ENCODE measurements at regions not wholly inside any gene's neighbourhood (a gene's known extent, or its start where the extent isn't known, plus 50 kb on each side); places are given as distances from the start of the nearest gene placed in this dataset.

DNA sequence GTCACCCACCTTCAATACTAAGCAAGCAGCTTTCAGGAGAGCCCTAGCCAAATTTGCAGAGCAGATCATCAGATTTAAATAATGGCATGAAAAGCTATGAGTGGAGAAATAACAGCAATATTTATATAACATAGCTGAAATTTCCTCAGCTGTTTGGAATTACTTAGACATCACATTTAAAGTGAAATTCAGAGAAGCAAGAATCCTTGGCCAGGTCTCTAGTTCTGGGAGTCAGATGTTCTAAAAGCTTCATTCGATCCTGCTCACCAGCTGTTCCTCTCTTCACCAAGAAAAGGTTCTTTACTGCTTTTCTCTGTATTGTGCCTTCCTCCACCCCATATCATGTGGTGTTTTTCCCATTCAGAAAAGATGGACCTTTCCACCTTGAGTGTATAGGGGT, 152.3 kb upstream of the JAG1 start:
- no peaks in the 10 kb centered on the region for H3K4me1 ChIP-seq
- intact Hi-C loops (cut with DNase I) = no loop called here
- H3K9me3 ChIP-seq = peaks cover 0 to 4% of the 10 kb centered on the region in 2 donors
- no peaks in the 10 kb centered on the region for H3K27me3 ChIP-seq
- TF ChIP-seq, protein P1, sequence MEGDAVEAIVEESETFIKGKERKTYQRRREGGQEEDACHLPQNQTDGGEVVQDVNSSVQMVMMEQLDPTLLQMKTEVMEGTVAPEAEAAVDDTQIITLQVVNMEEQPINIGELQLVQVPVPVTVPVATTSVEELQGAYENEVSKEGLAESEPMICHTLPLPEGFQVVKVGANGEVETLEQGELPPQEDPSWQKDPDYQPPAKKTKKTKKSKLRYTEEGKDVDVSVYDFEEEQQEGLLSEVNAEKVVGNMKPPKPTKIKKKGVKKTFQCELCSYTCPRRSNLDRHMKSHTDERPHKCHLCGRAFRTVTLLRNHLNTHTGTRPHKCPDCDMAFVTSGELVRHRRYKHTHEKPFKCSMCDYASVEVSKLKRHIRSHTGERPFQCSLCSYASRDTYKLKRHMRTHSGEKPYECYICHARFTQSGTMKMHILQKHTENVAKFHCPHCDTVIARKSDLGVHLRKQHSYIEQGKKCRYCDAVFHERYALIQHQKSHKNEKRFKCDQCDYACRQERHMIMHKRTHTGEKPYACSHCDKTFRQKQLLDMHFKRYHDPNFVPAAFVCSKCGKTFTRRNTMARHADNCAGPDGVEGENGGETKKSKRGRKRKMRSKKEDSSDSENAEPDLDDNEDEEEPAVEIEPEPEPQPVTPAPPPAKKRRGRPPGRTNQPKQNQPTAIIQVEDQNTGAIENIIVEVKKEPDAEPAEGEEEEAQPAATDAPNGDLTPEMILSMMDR (IDR thresholded peaks at IDR 0.05) = no peak
- H3K27ac ChIP-seq = no peak overlapping the region
- ATAC-seq (no peak), DNase-seq (no peak)
- H3K4me3 ChIP-seq = no peak overlapping the region
- no peaks in the 10 kb centered on the region for H3K36me3 ChIP-seq

GRCh38 chr20:10828180-10828579, 154.4 kb upstream of the JAG1 start:
- Histone ChIP-seq H3K36me3 (no peaks in the 10 kb centered on the region), H3K4me1 (no peaks in the 10 kb centered on the region), H3K27me3 (no peaks in the 10 kb centered on the region), H3K4me3 (no peak overlapping the region), H3K9me3 (no peaks in the 10 kb centered on the region), H3K27ac (no peak overlapping the region)
- TF ChIP-seq, protein P1 (IDR thresholded peaks at IDR 0.05) = no peak
- no peak for ATAC-seq
- intact Hi-C loops (cut with DNase I) = no loop called here
- no peak for DNase-seq

DNA sequence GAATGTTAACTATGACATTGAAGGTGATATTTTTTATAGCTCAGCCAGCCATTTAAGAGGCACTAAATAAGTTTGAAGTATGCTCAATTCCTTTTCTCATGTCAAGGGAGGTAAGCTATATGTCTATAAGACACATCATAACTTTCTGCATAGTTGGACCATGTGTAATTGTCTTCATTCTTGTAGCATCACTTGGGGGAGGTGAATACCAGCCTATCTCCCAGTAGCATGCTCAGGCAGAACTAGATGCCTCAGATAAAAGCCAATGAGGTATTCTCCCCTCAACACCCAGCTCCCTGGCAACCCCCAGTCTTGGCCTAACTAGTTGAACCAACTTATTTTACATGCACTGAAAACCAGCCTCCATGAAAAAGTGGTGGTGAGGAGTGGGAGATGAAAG, 158.3 kb upstream of the JAG1 start:
- H3K4me3 ChIP-seq = no peak overlapping the region
- H3K27me3 ChIP-seq = no peaks in the 10 kb centered on the region
- DNase-seq (no peak), ATAC-seq (no peak)
- TF ChIP-seq, protein P1 (IDR thresholded peaks at IDR 0.05) = no peak
- no peaks in the 10 kb centered on the region for H3K4me1 ChIP-seq
- no peak overlapping the region for H3K27ac ChIP-seq
- intact Hi-C loops (cut with DNase I) = no loop called here
- no peaks in the 10 kb centered on the region for H3K36me3 ChIP-seq
- no peaks in the 10 kb centered on the region for H3K9me3 ChIP-seq

- no peaks in the 10 kb centered on the region for H3K4me1 ChIP-seq
- no peaks in the 10 kb centered on the region for H3K36me3 ChIP-seq
- no peaks in the 10 kb centered on the region for H3K27me3 ChIP-seq
- TF ChIP-seq, protein P1 (IDR thresholded peaks at IDR 0.05) = no peak
- no peak overlapping the region for H3K27ac ChIP-seq
- intact Hi-C loops (cut with DNase I) = no loop called here
- H3K4me3 ChIP-seq = no peak overlapping the region
- no peak for DNase-seq
- peaks cover 0 to 23% of the 10 kb centered on the region in 2 donors for H3K9me3 ChIP-seq
- ATAC-seq = no peak
Observed at GRCh38 chr20:10837901-10838300, 164.1 kb upstream of the JAG1 start.

DNA sequence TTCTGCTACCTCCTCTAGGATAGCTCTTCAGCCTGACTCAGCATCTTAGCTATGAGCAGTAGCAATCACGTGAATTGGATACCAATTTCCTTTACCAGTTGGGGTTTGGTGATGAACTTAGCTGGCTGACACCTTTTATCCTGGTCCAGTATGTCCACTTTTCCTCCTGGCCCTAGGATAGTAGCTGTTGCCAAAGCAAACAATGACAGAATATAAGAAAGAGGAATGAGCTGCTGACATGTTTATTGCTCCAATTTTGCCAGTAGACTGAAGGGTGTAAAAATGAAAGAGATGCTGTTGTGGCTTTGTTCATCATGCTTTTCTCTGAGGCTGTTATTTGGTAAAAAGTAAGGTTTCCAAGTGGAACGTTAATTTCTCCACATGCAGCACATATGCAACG, 168.3 kb upstream of the JAG1 start:
- Histone ChIP-seq H3K9me3 (peaks cover 0 to 24% of the 10 kb centered on the region in 2 donors), H3K36me3 (no peaks in the 10 kb centered on the region), H3K4me3 (no peak overlapping the region), H3K27ac (no peak overlapping the region), H3K27me3 (no peaks in the 10 kb centered on the region), H3K4me1 (no peaks in the 10 kb centered on the region)
- DNase-seq (no peak), ATAC-seq (no peak)
- intact Hi-C loops (cut with DNase I) = no loop called here
- TF ChIP-seq, protein P1 (IDR thresholded peaks at IDR 0.05) = no peak
